PFSK-1 (cell line): ENCODE measurements at regions not wholly inside any gene's neighbourhood (a gene's known extent, or its start where the extent isn't known, plus 50 kb on each side); places are given as distances from the start of the nearest gene placed in this dataset.

Experiments used
- FOXP2 ChIP-seq: optimal IDR thresholded peaks from 2 replicates; pipeline ENCODE3; 2011; ENCODE audit warnings: borderline replicate concordance, control low read depth, inconsistent platforms; ENCODE audit not compliant: insufficient read depth; ENCODE audit errors: extremely low read length, extremely low read depth
- POLR2AphosphoS5 ChIP-seq: IDR thresholded peaks from 2 replicates; pipeline ENCODE4 v1.6.1; 2012; ENCODE audit warnings: low read depth, mild to moderate bottlenecking, control low read depth, low read length, moderate library complexity
- REST ChIP-seq, 2 experiments: IDR thresholded peaks; 2 replicates each; pipeline versions ENCODE4 v1.6.1 to v1.8.0; 2011 to 2012; ENCODE audit warnings: low read depth in 2 of 2, low read length in 2 of 2, control low read depth in 1 of 2, inconsistent platforms in 1 of 2, mild to moderate bottlenecking in 1 of 2, moderate library complexity in 1 of 2; ENCODE audit not compliant: insufficient read depth in 1 of 2
- SIN3A ChIP-seq: IDR thresholded peaks from 2 replicates; pipeline ENCODE4 v1.6.1; 2012; ENCODE audit warnings: mild to moderate bottlenecking, low read length, moderate library complexity, borderline replicate concordance; ENCODE audit not compliant: insufficient read depth
- TAF1 ChIP-seq: IDR thresholded peaks from 2 replicates; pipeline ENCODE4 v1.6.1; 2012; ENCODE audit warnings: low read length, control low read depth, borderline replicate concordance; ENCODE audit not compliant: insufficient read depth

GRCh38 chr4:42313872-42314271 is 83.4 kb upstream of the SHISA3 start:
- TF ChIP-seq POLR2AphosphoS5 (no peak), FOXP2 (no peak), REST (IDR thresholded peaks at IDR 0.05; ENCODE audit: insufficient read depth in 1 of 2, low read depth in 2 of 2, low read length in 2 of 2) (no peak), SIN3A (no peak), TAF1 (no peak)

- no peak for TF ChIP-seq POLR2AphosphoS5
Observed at GRCh38 chr4:42315231-42315630, 82.1 kb upstream of the SHISA3 start.

- TF ChIP-seq POLR2AphosphoS5 = no peak
- no peak for TF ChIP-seq TAF1
- TF ChIP-seq SIN3A = no peak
- no peak for TF ChIP-seq FOXP2
- no peak for TF ChIP-seq REST (IDR thresholded peaks at IDR 0.05; ENCODE audit: insufficient read depth in 1 of 2, low read depth in 2 of 2, low read length in 2 of 2)
Observed at GRCh38 chr4:42320822-42321388, 76.4 kb upstream of the SHISA3 start.

DNA sequence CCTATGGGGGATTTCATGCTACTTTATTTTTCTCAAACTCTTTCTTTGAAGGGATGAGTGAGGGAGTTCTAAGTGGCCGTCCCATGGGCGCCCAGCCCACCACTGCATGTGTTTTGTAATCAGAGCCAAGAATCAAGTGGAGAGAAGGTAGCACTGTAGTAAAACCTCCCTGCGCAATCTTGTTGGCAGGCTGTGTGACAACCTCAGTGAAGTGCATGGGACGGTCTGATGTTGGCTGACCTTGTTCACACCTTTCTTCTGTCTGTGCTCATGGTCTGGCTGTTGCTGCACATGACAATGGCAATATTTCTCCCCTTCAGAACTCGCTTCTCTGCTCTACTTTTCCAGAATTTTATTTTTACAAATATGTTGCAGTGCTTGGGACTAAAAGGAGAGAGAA is 71.2 kb upstream of the SHISA3 start:
- TF ChIP-seq SIN3A = no peak
- no peak for TF ChIP-seq POLR2AphosphoS5
- no peak for TF ChIP-seq FOXP2
- TF ChIP-seq REST (IDR thresholded peaks at IDR 0.05; ENCODE audit: insufficient read depth in 1 of 2, low read depth in 2 of 2, low read length in 2 of 2) = no peak
- TF ChIP-seq TAF1 = no peak

- TF ChIP-seq POLR2AphosphoS5 (no peak), SIN3A (no peak), REST (IDR thresholded peaks at IDR 0.05; ENCODE audit: insufficient read depth in 1 of 2, low read depth in 2 of 2, low read length in 2 of 2) (no peak), TAF1 (no peak), FOXP2 (no peak)
Observed at GRCh38 chr4:42326524-42326923, 70.8 kb upstream of the SHISA3 start.
